GM12892 (cell line): ENCODE measurements at regions not wholly inside any gene's neighbourhood (a gene's known extent, or its start where the extent isn't known, plus 50 kb on each side); places are given as distances from the start of the nearest gene placed in this dataset.

Experiments
- POLR2A ChIP-seq: IDR thresholded peaks from 2 replicates; pipeline ENCODE4 v1.6.1; 2011; ENCODE audit warnings: low read depth, low read length, control low read depth
- POLR2AphosphoS5 ChIP-seq: IDR thresholded peaks from 2 replicates; pipeline ENCODE4 v1.6.1; 2011; ENCODE audit warnings: low read depth, low read length, control low read depth
- TAF1 ChIP-seq: IDR thresholded peaks from 2 replicates; pipeline ENCODE4 v1.6.1; 2011; ENCODE audit warnings: low read depth, mild to moderate bottlenecking, control low read depth, low read length, borderline replicate concordance

DNA sequence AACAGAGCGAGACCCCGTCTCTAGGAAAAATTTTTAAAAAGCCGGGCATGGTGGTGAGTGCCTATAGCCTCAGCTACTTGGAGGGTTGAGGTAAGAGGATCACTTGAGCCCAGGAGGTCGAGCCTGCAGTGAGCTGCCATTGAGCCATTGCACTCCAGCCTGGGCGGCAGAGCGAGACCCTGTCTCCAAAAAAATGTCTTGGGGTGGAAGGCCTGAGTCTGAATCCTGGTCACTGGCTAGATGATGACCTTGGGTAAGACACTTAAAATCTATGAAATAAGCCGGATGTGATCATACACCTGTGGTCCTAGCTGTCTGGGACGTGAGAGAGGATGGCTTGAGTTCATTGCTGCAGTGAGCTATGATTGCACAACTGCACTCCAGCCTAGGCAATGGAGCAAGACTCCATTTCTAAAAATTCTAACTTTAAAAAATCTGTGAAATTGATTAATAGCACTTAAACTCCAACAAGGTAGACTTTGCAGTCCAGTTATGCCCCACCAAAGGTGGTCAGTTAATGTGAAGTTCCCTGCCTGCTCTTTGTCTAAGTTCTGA is 157.3 kb upstream of the UMPS start:
- TF ChIP-seq TAF1 (no peak), POLR2A (no peak), POLR2AphosphoS5 (no peak)
